EH (cell line): ENCODE measurements at regions not wholly inside any gene's neighbourhood (a gene's known extent, or its start where the extent isn't known, plus 50 kb on each side); places are given as distances from the start of the nearest gene placed in this dataset.
A peak's percentile ranks its signal among the peaks of the same experiment; 100 is the strongest.

ENCODE experiments used
- DNase-seq: peaks from one replicate; pipeline ENCODE4 v3.0.0-alpha.2; 2015; ENCODE audit warnings: low read depth

GRCh38 chr2:217064234-217065011 is 204.6 kb upstream of the TNP1 start:
- DNase-seq: peak; percentile 82

GRCh38 chr2:217063238-217063755 is 203.4 kb upstream of the TNP1 start:
- no peak for DNase-seq

- DNase-seq: no peak
Observed at GRCh38 chr2:217062768-217063167, 202.9 kb upstream of the TNP1 start.

- no peak for DNase-seq
Observed at GRCh38 chr2:217061916-217062505, 202.1 kb upstream of the TNP1 start.

GRCh38 chr2:217060951-217061547 is 201.2 kb upstream of the TNP1 start:
- no peak for DNase-seq

- DNase-seq: no peak
Observed at GRCh38 chr2:217060516-217060915, 200.7 kb upstream of the TNP1 start.

GRCh38 chr2:217058791-217059755 is 199.2 kb upstream of the TNP1 start:
- peak; percentile 45 for DNase-seq

- no peak for DNase-seq
Observed at GRCh38 chr2:217057773-217058172, 197.9 kb upstream of the TNP1 start.

GRCh38 chr2:217055624-217056023 is 195.8 kb upstream of the TNP1 start:
- no peak for DNase-seq

GRCh38 chr2:217054791-217055190 is 194.9 kb upstream of the TNP1 start:
- peak; percentile 37 for DNase-seq

- DNase-seq: no peak
Observed at GRCh38 chr2:217052856-217053577, 193.2 kb upstream of the TNP1 start.

GRCh38 chr2:217051416-217051815 is 191.6 kb upstream of the TNP1 start:
- peak; percentile 59 for DNase-seq

GRCh38 chr2:217049956-217050355 is 190.1 kb upstream of the TNP1 start:
- DNase-seq: no peak

- DNase-seq: no peak
Observed at GRCh38 chr2:217049422-217049821, 189.6 kb upstream of the TNP1 start.

- no peak for DNase-seq
Observed at GRCh38 chr2:217048730-217049129, 188.9 kb upstream of the TNP1 start.

GRCh38 chr2:217047631-217048030 is 187.8 kb upstream of the TNP1 start:
- DNase-seq: no peak

GRCh38 chr2:217047209-217047608 is 187.3 kb upstream of the TNP1 start:
- DNase-seq: no peak

- peak; percentile 44 for DNase-seq
Observed at GRCh38 chr2:217045700-217046475, 186.0 kb upstream of the TNP1 start.

GRCh38 chr2:217040099-217040498 is 180.2 kb upstream of the TNP1 start:
- DNase-seq: no peak

- no peak for DNase-seq
Observed at GRCh38 chr2:217038001-217038400, 178.1 kb upstream of the TNP1 start.
